SK-N-SH treated with all-trans-retinoic acid at 6 μM for 48 hours (cell line): ENCODE measurements at regions not wholly inside any gene's neighbourhood (a gene's known extent, or its start where the extent isn't known, plus 50 kb on each side); places are given as distances from the start of the nearest gene placed in this dataset.

Experiments
- ATAC-seq: fragments of 200-7000 bp; cut with Tn5 transposase; 3 replicates; pipeline ENCODE4 v1.9.1; 2020; ENCODE audit warnings: mild to moderate bottlenecking, moderate library complexity
- BACH2 ChIP-seq: fragments of 250-450 bp; sonication (Bioruptor Pico); IDR thresholded peaks from 2 replicates; pipeline ENCODE4 v1.9.0; 2021; ENCODE audit warnings: mild to moderate bottlenecking, borderline replicate concordance
- CSDC2 ChIP-seq: fragments of 250-450 bp; sonication (Bioruptor Pico); IDR thresholded peaks from 2 replicates; pipeline ENCODE4 v1.5.0; 2020; ENCODE audit warnings: mild to moderate bottlenecking, moderate library complexity
- CSRNP3 ChIP-seq: fragments of 250-450 bp; sonication (Bioruptor Pico); IDR thresholded peaks from 2 replicates; pipeline ENCODE4 v1.5.1; 2021; ENCODE audit warnings: mild to moderate bottlenecking, moderate library complexity
- ESRRG ChIP-seq: fragments of 250-450 bp; sonication (Bioruptor Pico); IDR thresholded peaks from 2 replicates; pipeline ENCODE4 v1.6.1; 2021; ENCODE audit warnings: mild to moderate bottlenecking
- GLIS3 ChIP-seq: fragments of 250-450 bp; sonication (Bioruptor Pico); IDR thresholded peaks from 2 replicates; pipeline ENCODE4 v1.5.0; 2020; ENCODE audit warnings: mild to moderate bottlenecking, moderate library complexity
- ISL1 ChIP-seq: fragments of 250-450 bp; sonication (Bioruptor Pico); IDR thresholded peaks from 2 replicates; pipeline ENCODE4 v2.1.2; 2022; ENCODE audit warnings: mild to moderate bottlenecking, moderate library complexity
- OSR1 ChIP-seq: fragments of 250-450 bp; sonication (Bioruptor Pico); IDR thresholded peaks from 2 replicates; pipeline ENCODE4 v1.8.0; 2022; ENCODE audit warnings: moderate library complexity, mild to moderate bottlenecking, inconsistent platforms
- POU6F1 ChIP-seq: fragments of 250-450 bp; sonication (Bioruptor Pico); IDR thresholded peaks from 2 replicates; pipeline ENCODE4 v1.8.0; 2021; ENCODE audit warnings: low read depth, mild to moderate bottlenecking, moderate library complexity, borderline replicate concordance
- PPARA ChIP-seq: fragments of 250-450 bp; sonication (Bioruptor Pico); IDR thresholded peaks from 2 replicates; pipeline ENCODE4 v1.5.0; 2020; ENCODE audit warnings: mild to moderate bottlenecking, borderline replicate concordance
- RARB ChIP-seq: fragments of 250-450 bp; sonication (Bioruptor Pico); IDR thresholded peaks from 2 replicates; pipeline ENCODE4 v1.8.0; 2021; ENCODE audit warnings: mild to moderate bottlenecking, moderate library complexity
- TCF4 ChIP-seq: fragments of 250-450 bp; sonication (Bioruptor Pico); IDR thresholded peaks from 2 replicates; pipeline ENCODE4 v1.8.0; 2021; ENCODE audit warnings: mild to moderate bottlenecking, moderate library complexity, borderline replicate concordance
- TOX ChIP-seq: fragments of 250-450 bp; sonication (Bioruptor Pico); IDR thresholded peaks from 2 replicates; pipeline ENCODE4 v1.8.0; 2021; ENCODE audit warnings: mild to moderate bottlenecking, moderate library complexity, borderline replicate concordance
- TSHZ2 ChIP-seq: fragments of 250-450 bp; sonication (Bioruptor Pico); IDR thresholded peaks from 2 replicates; pipeline ENCODE4 v1.5.0; 2020; ENCODE audit warnings: mild to moderate bottlenecking, moderate library complexity
- ZC3H10 ChIP-seq: fragments of 250-450 bp; sonication (Bioruptor Pico); IDR thresholded peaks from 2 replicates; pipeline ENCODE4 v1.5.1; 2021; ENCODE audit warnings: mild to moderate bottlenecking, moderate library complexity
- ZFP3 ChIP-seq: fragments of 250-450 bp; sonication (Bioruptor Pico); IDR thresholded peaks from 2 replicates; pipeline ENCODE4 v1.5.0; 2020; ENCODE audit warnings: mild to moderate bottlenecking, moderate library complexity
- ZFP30 ChIP-seq: fragments of 450-650 bp; formaldehyde crosslinking; IDR thresholded peaks from 2 replicates; pipeline ENCODE4 v1.5.0; 2022; ENCODE audit warnings: mild to moderate bottlenecking, moderate library complexity
- ZNF565 ChIP-seq: fragments of 450-650 bp; formaldehyde crosslinking; conservative IDR thresholded peaks from 2 replicates; pipeline ENCODE4 v1.5.0; 2020; ENCODE audit warnings: low read depth, mild to moderate bottlenecking, moderate library complexity
- ZNF70 ChIP-seq: fragments of 450-650 bp; formaldehyde crosslinking; IDR thresholded peaks from 2 replicates; pipeline ENCODE4 v1.5.0; 2020; ENCODE audit warnings: mild to moderate bottlenecking, moderate library complexity
- TF ChIP-seq, protein P1 (sequence below): fragments of 250-450 bp; sonication (Bioruptor Pico); IDR thresholded peaks from 2 replicates; pipeline ENCODE4 v1.8.0; 2020; ENCODE audit warnings: mild to moderate bottlenecking, moderate library complexity, borderline replicate concordance
- TF ChIP-seq, protein P2 (sequence below): fragments of 250-450 bp; sonication (Bioruptor Pico); IDR thresholded peaks from 2 replicates; pipeline ENCODE4 v1.5.1; 2020; ENCODE audit warnings: low read depth, mild to moderate bottlenecking, moderate library complexity

- no peak for ATAC-seq
- no peak for TF ChIP-seq CSDC2 (CRISPR knock-in tag)
Observed at GRCh38 chr21:22763442-22763841, 1765.2 kb downstream of the NCAM2 start.

DNA sequence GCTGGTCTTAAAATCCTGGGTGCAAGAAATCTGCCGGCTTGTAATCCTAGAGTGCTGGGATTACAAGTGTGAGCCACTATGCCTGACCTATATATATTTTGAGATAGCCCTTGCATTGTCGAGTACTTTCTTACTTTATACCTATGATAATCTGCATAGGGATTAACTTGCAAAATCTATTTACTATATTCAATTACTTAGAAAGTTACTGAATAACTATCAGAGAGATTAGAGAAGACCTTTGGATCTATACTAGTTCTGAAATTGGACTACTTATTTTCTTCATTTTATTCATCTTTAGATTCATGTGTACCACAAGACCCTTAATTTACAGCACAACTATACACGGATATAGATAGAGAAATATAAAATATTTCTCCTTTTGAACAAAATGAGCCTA is 1766.0 kb downstream of the NCAM2 start:
- TF ChIP-seq, protein P1, sequence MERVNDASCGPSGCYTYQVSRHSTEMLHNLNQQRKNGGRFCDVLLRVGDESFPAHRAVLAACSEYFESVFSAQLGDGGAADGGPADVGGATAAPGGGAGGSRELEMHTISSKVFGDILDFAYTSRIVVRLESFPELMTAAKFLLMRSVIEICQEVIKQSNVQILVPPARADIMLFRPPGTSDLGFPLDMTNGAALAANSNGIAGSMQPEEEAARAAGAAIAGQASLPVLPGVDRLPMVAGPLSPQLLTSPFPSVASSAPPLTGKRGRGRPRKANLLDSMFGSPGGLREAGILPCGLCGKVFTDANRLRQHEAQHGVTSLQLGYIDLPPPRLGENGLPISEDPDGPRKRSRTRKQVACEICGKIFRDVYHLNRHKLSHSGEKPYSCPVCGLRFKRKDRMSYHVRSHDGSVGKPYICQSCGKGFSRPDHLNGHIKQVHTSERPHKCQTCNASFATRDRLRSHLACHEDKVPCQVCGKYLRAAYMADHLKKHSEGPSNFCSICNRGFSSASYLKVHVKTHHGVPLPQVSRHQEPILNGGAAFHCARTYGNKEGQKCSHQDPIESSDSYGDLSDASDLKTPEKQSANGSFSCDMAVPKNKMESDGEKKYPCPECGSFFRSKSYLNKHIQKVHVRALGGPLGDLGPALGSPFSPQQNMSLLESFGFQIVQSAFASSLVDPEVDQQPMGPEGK (CRISPR knock-in tag) = no peak
- TF ChIP-seq TCF4 (CRISPR knock-in tag) = no peak
- TF ChIP-seq ZC3H10 (CRISPR knock-in tag) = no peak
- no peak for TF ChIP-seq CSDC2 (CRISPR knock-in tag)
- TF ChIP-seq ZFP3 (CRISPR knock-in tag) = no peak
- no peak for TF ChIP-seq ZNF70 (CRISPR knock-in tag)
- TF ChIP-seq, protein P2, sequence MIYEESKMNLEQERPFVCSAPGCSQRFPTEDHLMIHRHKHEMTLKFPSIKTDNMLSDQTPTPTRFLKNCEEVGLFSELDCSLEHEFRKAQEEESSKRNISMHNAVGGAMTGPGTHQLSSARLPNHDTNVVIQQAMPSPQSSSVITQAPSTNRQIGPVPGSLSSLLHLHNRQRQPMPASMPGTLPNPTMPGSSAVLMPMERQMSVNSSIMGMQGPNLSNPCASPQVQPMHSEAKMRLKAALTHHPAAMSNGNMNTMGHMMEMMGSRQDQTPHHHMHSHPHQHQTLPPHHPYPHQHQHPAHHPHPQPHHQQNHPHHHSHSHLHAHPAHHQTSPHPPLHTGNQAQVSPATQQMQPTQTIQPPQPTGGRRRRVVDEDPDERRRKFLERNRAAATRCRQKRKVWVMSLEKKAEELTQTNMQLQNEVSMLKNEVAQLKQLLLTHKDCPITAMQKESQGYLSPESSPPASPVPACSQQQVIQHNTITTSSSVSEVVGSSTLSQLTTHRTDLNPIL (CRISPR knock-in tag) = no peak
- TF ChIP-seq TOX (CRISPR knock-in tag) = no peak
- TF ChIP-seq TSHZ2 (CRISPR knock-in tag) = no peak
- TF ChIP-seq ZFP30 (CRISPR knock-in tag) = no peak
- no peak for TF ChIP-seq PPARA (CRISPR knock-in tag)
- TF ChIP-seq GLIS3 (CRISPR knock-in tag) = no peak
- no peak for TF ChIP-seq POU6F1 (CRISPR knock-in tag)
- no peak for TF ChIP-seq ZNF565 (CRISPR knock-in tag)
- TF ChIP-seq BACH2 (CRISPR knock-in tag) = no peak
- TF ChIP-seq ISL1 (CRISPR knock-in tag) = no peak
- no peak for TF ChIP-seq OSR1
- no peak for TF ChIP-seq ESRRG (CRISPR knock-in tag)
- no peak for TF ChIP-seq CSRNP3 (CRISPR knock-in tag)
- no peak for ATAC-seq

DNA sequence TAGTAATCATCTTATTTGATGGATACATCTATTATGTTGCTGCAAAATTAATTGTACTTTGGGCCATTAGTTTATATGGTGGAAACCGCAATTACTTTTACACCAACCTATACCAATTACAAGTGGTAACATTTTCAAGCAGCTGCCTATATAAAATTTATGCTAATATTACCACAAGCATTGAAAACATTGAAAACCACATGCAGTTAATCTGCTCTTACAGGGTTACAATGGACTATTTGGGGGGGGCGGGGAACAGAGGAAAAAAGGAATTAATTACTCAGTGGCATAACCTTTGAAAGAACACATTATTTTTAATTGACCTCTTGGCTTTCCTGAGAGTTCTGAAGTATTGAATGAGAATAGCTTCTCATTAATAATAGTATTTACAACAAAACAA is 1793.2 kb downstream of the NCAM2 start:
- no peak for TF ChIP-seq RARB (CRISPR knock-in tag)
- TF ChIP-seq, protein P1 (CRISPR knock-in tag) = no peak
- no peak for TF ChIP-seq TCF4 (CRISPR knock-in tag)
- no peak for TF ChIP-seq BACH2 (CRISPR knock-in tag)
- TF ChIP-seq TSHZ2 (CRISPR knock-in tag) = no peak
- no peak for TF ChIP-seq GLIS3 (CRISPR knock-in tag)
- no peak for TF ChIP-seq ZC3H10 (CRISPR knock-in tag)
- TF ChIP-seq CSDC2 (CRISPR knock-in tag) = no peak
- TF ChIP-seq ZNF565 (CRISPR knock-in tag) = no peak
- TF ChIP-seq TOX (CRISPR knock-in tag) = no peak
- no peak for TF ChIP-seq ZFP3 (CRISPR knock-in tag)
- TF ChIP-seq PPARA (CRISPR knock-in tag) = no peak
- TF ChIP-seq ZFP30 (CRISPR knock-in tag) = no peak
- no peak for TF ChIP-seq OSR1
- TF ChIP-seq ISL1 (CRISPR knock-in tag) = no peak
- TF ChIP-seq, protein P2 (CRISPR knock-in tag) = no peak
- no peak for ATAC-seq
